PC-3 (cell line): ENCODE measurements at regions not wholly inside any gene's neighbourhood (a gene's known extent, or its start where the extent isn't known, plus 50 kb on each side); places are given as distances from the start of the nearest gene placed in this dataset.

Experiments used
- ATAC-seq: fragments of 200-7000 bp; cut with Tn5 transposase; 2 replicates; pipeline ENCODE4 v1.9.1; 2020; ENCODE audit warnings: mild to moderate bottlenecking, moderate library complexity
- BruUV-seq: library from RNA; stranded (reverse); fragments of 400-500 nt; replicated peaks from 2 replicates; lab custom pipeline; 2021; lab: Mats Ljungman, UMichigan
- CTCF ChIA-PET: fragments of 300-600 bp; sonication (Branson Sonifier 250); formaldehyde crosslinking; loops from one replicate; lab custom pipeline; 2022; ENCODE audit warnings: antibody characterized with exemption; lab: Charles Lee
- POLR2A ChIA-PET: fragments of 300-600 bp; sonication (Branson Sonifier 250); formaldehyde crosslinking; loops from one replicate; lab custom pipeline; 2022; ENCODE audit warnings: antibody characterized with exemption; ENCODE audit not compliant: unreplicated experiment; lab: Charles Lee
- DNase-seq: peaks from one replicate; pipeline ENCODE4 v3.0.0-alpha.2; 2015
- H2AFZ ChIP-seq: fragments of 300-600 bp; sonication (generic); 2 replicates; pipeline ENCODE4 v1.6.0; 2016; ENCODE audit warnings: antibody characterized with exemption, low read length
- H3F3A ChIP-seq: fragments of 300-600 bp; sonication (generic); one replicate; pipeline ENCODE4 v1.6.0; 2017; ENCODE audit warnings: antibody characterized with exemption, low read length, control low read depth, mild to moderate bottlenecking; ENCODE audit not compliant: unreplicated experiment
- H3K27ac ChIP-seq: fragments of 300-600 bp; sonication (generic); 2 replicates; pipeline ENCODE4 v1.5.1; 2016; ENCODE audit warnings: mild to moderate bottlenecking, low read length
- H3K27me3 ChIP-seq: fragments of 300-600 bp; sonication (generic); 2 replicates; pipeline ENCODE4 v1.6.1; 2016; ENCODE audit warnings: low read length, mixed read lengths
- H3K36me3 ChIP-seq: fragments of 300-600 bp; sonication (generic); 2 replicates; pipeline ENCODE4 v1.6.1; 2016; ENCODE audit warnings: low read depth, mixed run types, low read length, mixed read lengths
- H3K4me1 ChIP-seq: fragments of 300-600 bp; sonication (generic); 2 replicates; pipeline ENCODE4 v1.5.1; 2016; ENCODE audit warnings: low read length; ENCODE audit not compliant: insufficient read depth
- H3K4me2 ChIP-seq: fragments of 300-600 bp; sonication (generic); 2 replicates; pipeline ENCODE4 v1.6.0; 2016; ENCODE audit warnings: low read length
- H3K4me3 ChIP-seq: fragments of 300-600 bp; sonication (generic); 2 replicates; pipeline ENCODE4 v1.5.1; 2016; ENCODE audit warnings: mild to moderate bottlenecking, low read length, mixed read lengths
- H3K79me2 ChIP-seq: fragments of 300-600 bp; sonication (generic); 2 replicates; pipeline ENCODE4 v1.6.1; 2017; ENCODE audit warnings: low read length, mixed read lengths
- H3K9ac ChIP-seq: fragments of 300-600 bp; sonication (generic); 2 replicates; pipeline ENCODE4 v1.6.0; 2016; ENCODE audit warnings: mild to moderate bottlenecking, low read length
- H3K9me2 ChIP-seq: fragments of 300-600 bp; sonication (generic); replicated peaks from 2 replicates; pipeline ENCODE4 v1.6.1; 2016; ENCODE audit warnings: mixed run types, low read length, mixed read lengths
- H3K9me3 ChIP-seq: fragments of 300-600 bp; sonication (generic); 2 replicates; pipeline ENCODE4 v1.6.1; 2016; ENCODE audit warnings: low read length, mixed read lengths
- H4K20me1 ChIP-seq: fragments of 300-600 bp; sonication (generic); 2 replicates; pipeline ENCODE4 v1.6.1; 2016; ENCODE audit warnings: low read length, mixed read lengths
- CTCF ChIP-seq: fragments of 300-600 bp; sonication (generic); conservative IDR thresholded peaks from 2 replicates; pipeline ENCODE4 v1.5.1; 2017; ENCODE audit warnings: antibody characterized with exemption, low read depth, mild to moderate bottlenecking, low read length
- EZH2 ChIP-seq: fragments of 300-600 bp; sonication (generic); IDR thresholded peaks from one replicate; pipeline ENCODE4 v1.6.1; 2017; ENCODE audit warnings: antibody characterized with exemption, mild to moderate bottlenecking, low read length; ENCODE audit not compliant: unreplicated experiment
- EZH2phosphoT487 ChIP-seq: fragments of 300-600 bp; sonication (generic); IDR thresholded peaks from 2 replicates; pipeline ENCODE4 v1.6.1; 2018; ENCODE audit warnings: mild to moderate bottlenecking, antibody characterized with exemption, low read length, borderline replicate concordance
- intact Hi-C: fragments of 100-400 bp; cut with micrococcal nuclease; formaldehyde crosslinking; loops from 2 replicates; pipeline ENCODE4 v1.9.0; 2023

DNA sequence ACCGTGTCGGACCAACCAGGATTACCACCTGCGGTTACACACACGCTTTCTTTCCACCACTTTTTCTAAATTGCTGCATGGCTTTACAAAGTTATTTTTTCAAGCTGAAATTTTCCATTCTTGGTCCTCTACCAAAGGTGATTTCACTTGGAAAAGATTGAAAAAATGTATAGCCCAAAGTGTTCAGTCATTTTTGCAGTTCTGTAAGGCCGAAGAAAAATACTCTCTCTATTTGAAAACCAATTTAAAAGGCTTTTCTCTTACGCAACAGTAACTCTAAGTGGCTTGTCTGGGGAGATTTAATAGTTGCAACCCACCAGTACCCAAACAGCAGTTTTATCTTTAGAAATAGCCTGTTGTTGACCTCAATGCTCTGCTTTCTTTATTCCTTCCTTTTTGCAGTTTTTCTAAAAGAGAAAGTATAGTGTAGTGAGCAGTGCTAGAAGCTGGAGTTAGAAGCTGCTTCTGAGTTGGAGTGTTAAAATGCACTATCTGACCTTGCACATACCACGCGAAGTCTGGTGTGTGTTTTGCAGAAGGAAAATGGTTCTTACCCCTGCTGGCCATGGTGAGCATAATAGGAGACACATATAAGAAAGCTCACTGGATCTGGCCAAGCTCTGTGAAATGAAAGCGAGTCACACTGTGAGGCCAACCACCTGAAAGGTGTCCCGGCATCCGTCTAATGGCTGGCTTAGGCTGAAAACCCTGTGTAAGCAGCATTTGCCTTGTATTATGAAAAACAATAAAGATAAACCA is 201.0 kb upstream of the ADRA1D start:
- no peak overlapping the region for H3K4me2 ChIP-seq
- no peaks in the 10 kb centered on the region for H3K27me3 ChIP-seq
- H2AFZ ChIP-seq = 0 out of 2 replicates have a peak overlapping the region, but pooled peaks have one; percentile 29
- H3K27ac ChIP-seq = no peak overlapping the region
- TF ChIP-seq CTCF (peak; percentile 43), EZH2phosphoT487 (no peak)
- ChIA-PET POLR2A (no interaction called here), CTCF (no interaction called here)
- DNase-seq (peak; percentile 58), ATAC-seq (peak; percentile 64; the same call in 1 of the 2 replicates)
- no peak overlapping the region for H3K9ac ChIP-seq
- H3K9me3 ChIP-seq = no peaks in the 10 kb centered on the region
- intact Hi-C loops = loop anchor here (5.0 to 10.0 kb wide), 2 partner anchors 68 to 195 kb away; no protein-coding TSS in a partner anchor
- no peak overlapping the region for H3K4me3 ChIP-seq
- H3K36me3 ChIP-seq = no peaks in the 10 kb centered on the region
- no peaks in the 10 kb centered on the region for H3K9me2 ChIP-seq
- no peaks in the 10 kb centered on the region for H3K79me2 ChIP-seq
- peaks cover 5% of the 10 kb centered on the region for H3F3A ChIP-seq
- peaks cover 12% of the 10 kb centered on the region for H3K4me1 ChIP-seq
- BruUV-seq = no TSS peak
- no peaks in the 10 kb centered on the region for H4K20me1 ChIP-seq

DNA sequence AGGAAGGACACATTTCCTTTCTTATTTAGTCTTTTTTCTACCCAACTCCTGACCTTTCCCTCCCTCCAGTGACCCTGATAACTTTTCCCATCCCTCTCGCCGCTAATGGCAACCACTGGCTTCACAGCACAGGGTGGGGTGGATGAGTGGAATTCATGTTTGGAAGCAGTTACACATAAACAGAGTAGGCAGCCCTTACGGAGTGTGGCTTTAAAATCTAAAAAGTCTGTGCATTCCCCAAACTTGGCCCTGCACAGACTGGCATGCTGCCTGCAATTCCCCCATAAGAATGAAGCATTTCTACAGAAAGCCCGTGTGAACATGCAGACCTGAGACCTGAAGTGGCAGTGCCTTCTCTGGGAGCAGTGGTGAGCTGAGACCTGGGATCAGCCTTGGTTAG is 196.7 kb upstream of the ADRA1D start:
- Histone ChIP-seq H3K27ac (no peak overlapping the region), H3F3A (no peaks in the 10 kb centered on the region), H3K9me3 (no peaks in the 10 kb centered on the region), H2AFZ (no peak overlapping the region), H3K4me2 (no peak overlapping the region), H3K4me3 (no peak overlapping the region), H4K20me1 (no peaks in the 10 kb centered on the region), H3K27me3 (no peaks in the 10 kb centered on the region), H3K36me3 (no peaks in the 10 kb centered on the region), H3K9ac (no peak overlapping the region), H3K4me1 (peaks cover 12% of the 10 kb centered on the region), H3K9me2 (no peaks in the 10 kb centered on the region), H3K79me2 (no peaks in the 10 kb centered on the region)
- BruUV-seq = no TSS peak
- TF ChIP-seq EZH2 (no peak), CTCF (no peak), EZH2phosphoT487 (no peak)
- DNase-seq (no peak), ATAC-seq (no peak)
- intact Hi-C loops = no loop called here
- ChIA-PET POLR2A (no interaction called here), CTCF (no interaction called here)

- intact Hi-C loops = no loop called here
- H3F3A ChIP-seq = no peaks in the 10 kb centered on the region
- H3K4me2 ChIP-seq = no peak overlapping the region
- CTCF ChIA-PET = no interaction called here
- H3K27me3 ChIP-seq = no peaks in the 10 kb centered on the region
- no peaks in the 10 kb centered on the region for H4K20me1 ChIP-seq
- no peak overlapping the region for H3K9ac ChIP-seq
- DNase-seq (no peak), ATAC-seq (no peak)
- no TSS peak for BruUV-seq
- H3K4me3 ChIP-seq = no peak overlapping the region
- H2AFZ ChIP-seq = no peak overlapping the region
- no peaks in the 10 kb centered on the region for H3K79me2 ChIP-seq
- H3K4me1 ChIP-seq = peaks cover 9% of the 10 kb centered on the region
- TF ChIP-seq EZH2 (no peak), EZH2phosphoT487 (no peak), CTCF (no peak)
- POLR2A ChIA-PET = no interaction called here
- H3K36me3 ChIP-seq = no peaks in the 10 kb centered on the region
- no peak overlapping the region for H3K27ac ChIP-seq
- no peaks in the 10 kb centered on the region for H3K9me2 ChIP-seq
- no peaks in the 10 kb centered on the region for H3K9me3 ChIP-seq
These were observed 196.2 kb upstream of the ADRA1D start for GRCh38 chr20:4445331-4445730.
